Right atrium auricular region (tissue), 2 donors: ENCODE measurements at regions not wholly inside any gene's neighbourhood (a gene's known extent, or its start where the extent isn't known, plus 50 kb on each side); places are given as distances from the start of the nearest gene placed in this dataset.

ENCODE experiments used
- DNase-seq: peaks from one replicate; pipeline ENCODE4 v3.0.0-alpha.2; 2019; ENCODE audit warnings: low spot score
- H3K27ac ChIP-seq, 2 donors: fragments of 200-600 bp; sonication (generic); 1 replicate in 1 of 2; 2 replicates in 1 of 2; pipeline ENCODE4 v1.5.1; 2016 to 2019
- H3K27me3 ChIP-seq, 2 donors: fragments of 200-600 bp; sonication (generic); one replicate each; pipeline versions ENCODE4 v1.5.1 to v1.6.0; 2017 to 2019
- H3K36me3 ChIP-seq: fragments of 200-600 bp; sonication (generic); one replicate; pipeline ENCODE4 v1.5.1; 2016
- H3K4me1 ChIP-seq, 2 donors: fragments of 200-600 bp; sonication (generic); one replicate each; pipeline versions ENCODE4 v1.5.1 to v1.6.0; 2017 to 2019
- H3K4me3 ChIP-seq, 2 donors: fragments of 200-600 bp; sonication (generic); 1 replicate in 1 of 2; 2 replicates in 1 of 2; pipeline ENCODE4 v1.5.1; 2017 to 2019; ENCODE audit warnings: mild to moderate bottlenecking in 1 of 2, moderate library complexity in 1 of 2
- H3K9me3 ChIP-seq, 2 donors: fragments of 200-600 bp; sonication (generic); one replicate each; pipeline ENCODE4 v1.5.1; 2019
- CTCF ChIP-seq, 2 donors: fragments of 200-600 bp; sonication (generic); IDR thresholded peaks; one replicate each; pipeline ENCODE4 v1.5.1; 2019; ENCODE audit warnings: antibody characterized with exemption in 2 of 2

GRCh38 chrX:11965436-11965835 lies 172.8 kb upstream of the FRMPD4 start:
- no peak overlapping the region for H3K4me3 ChIP-seq
- H3K9me3 ChIP-seq = no peaks in the 10 kb centered on the region
- no peak overlapping the region for H3K27ac ChIP-seq
- no peaks in the 10 kb centered on the region for H3K36me3 ChIP-seq
- no peak for TF ChIP-seq CTCF (IDR thresholded peaks at IDR 0.05)
- no peak for DNase-seq
- H3K27me3 ChIP-seq = no peaks in the 10 kb centered on the region
- H3K4me1 ChIP-seq = no peaks in the 10 kb centered on the region

- Histone ChIP-seq H3K4me1 (no peaks in the 10 kb centered on the region), H3K27me3 (no peaks in the 10 kb centered on the region), H3K36me3 (no peaks in the 10 kb centered on the region), H3K4me3 (no peak overlapping the region), H3K9me3 (no peaks in the 10 kb centered on the region), H3K27ac (no peak overlapping the region)
- DNase-seq = no peak
- no peak for TF ChIP-seq CTCF (IDR thresholded peaks at IDR 0.05)
Measured at GRCh38 chrX:11967986-11968869, 170.0 kb upstream of the FRMPD4 start.

- Histone ChIP-seq H3K27ac (no peak overlapping the region), H3K4me1 (no peaks in the 10 kb centered on the region), H3K9me3 (no peaks in the 10 kb centered on the region), H3K27me3 (no peaks in the 10 kb centered on the region), H3K36me3 (no peaks in the 10 kb centered on the region), H3K4me3 (no peak overlapping the region)
- no peak for TF ChIP-seq CTCF (IDR thresholded peaks at IDR 0.05)
- no peak for DNase-seq
Measured at GRCh38 chrX:11968991-11969390, 169.3 kb upstream of the FRMPD4 start.

GRCh38 chrX:11970578-11971359 lies 167.5 kb upstream of the FRMPD4 start:
- Histone ChIP-seq H3K4me3 (no peak overlapping the region), H3K4me1 (no peaks in the 10 kb centered on the region), H3K27ac (no peak overlapping the region), H3K9me3 (no peaks in the 10 kb centered on the region), H3K27me3 (no peaks in the 10 kb centered on the region), H3K36me3 (no peaks in the 10 kb centered on the region)
- no peak for TF ChIP-seq CTCF (IDR thresholded peaks at IDR 0.05)
- DNase-seq = no peak

GRCh38 chrX:11976663-11977062 lies 161.6 kb upstream of the FRMPD4 start:
- no peak for TF ChIP-seq CTCF (IDR thresholded peaks at IDR 0.05)
- Histone ChIP-seq H3K36me3 (no peaks in the 10 kb centered on the region), H3K27ac (no peak overlapping the region), H3K4me3 (no peak overlapping the region), H3K27me3 (no peaks in the 10 kb centered on the region), H3K4me1 (no peaks in the 10 kb centered on the region), H3K9me3 (no peaks in the 10 kb centered on the region)
- DNase-seq = no peak
